ENCODE measurements at regions not wholly inside any gene's neighbourhood (a gene's known extent, or its start where the extent isn't known, plus 50 kb on each side); places are given as distances from the start of the nearest gene placed in this dataset.
A peak's percentile ranks its signal among the peaks of the same experiment; 100 is the strongest.

- TF ChIP-seq, protein P1, sequence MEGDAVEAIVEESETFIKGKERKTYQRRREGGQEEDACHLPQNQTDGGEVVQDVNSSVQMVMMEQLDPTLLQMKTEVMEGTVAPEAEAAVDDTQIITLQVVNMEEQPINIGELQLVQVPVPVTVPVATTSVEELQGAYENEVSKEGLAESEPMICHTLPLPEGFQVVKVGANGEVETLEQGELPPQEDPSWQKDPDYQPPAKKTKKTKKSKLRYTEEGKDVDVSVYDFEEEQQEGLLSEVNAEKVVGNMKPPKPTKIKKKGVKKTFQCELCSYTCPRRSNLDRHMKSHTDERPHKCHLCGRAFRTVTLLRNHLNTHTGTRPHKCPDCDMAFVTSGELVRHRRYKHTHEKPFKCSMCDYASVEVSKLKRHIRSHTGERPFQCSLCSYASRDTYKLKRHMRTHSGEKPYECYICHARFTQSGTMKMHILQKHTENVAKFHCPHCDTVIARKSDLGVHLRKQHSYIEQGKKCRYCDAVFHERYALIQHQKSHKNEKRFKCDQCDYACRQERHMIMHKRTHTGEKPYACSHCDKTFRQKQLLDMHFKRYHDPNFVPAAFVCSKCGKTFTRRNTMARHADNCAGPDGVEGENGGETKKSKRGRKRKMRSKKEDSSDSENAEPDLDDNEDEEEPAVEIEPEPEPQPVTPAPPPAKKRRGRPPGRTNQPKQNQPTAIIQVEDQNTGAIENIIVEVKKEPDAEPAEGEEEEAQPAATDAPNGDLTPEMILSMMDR (conservative IDR thresholded peaks at IDR 0.05): no peak
- H3K9me3 Mint-ChIP-seq: no peaks in the 10 kb centered on the region
- H3K36me3 Mint-ChIP-seq (ENCODE audit: low read depth): no peaks in the 10 kb centered on the region
- DNase-seq (ENCODE audit: low read depth, low spot score): no peak
- no peak overlapping the region for H3K4me3 Mint-ChIP-seq
- peaks cover 5% of the 10 kb centered on the region for H3K4me1 Mint-ChIP-seq
- no peaks in the 10 kb centered on the region for H3K27me3 Mint-ChIP-seq (ENCODE audit: low read depth)
- no peak overlapping the region for H3K27ac Mint-ChIP-seq (ENCODE audit: unreplicated experiment)
Measured at GRCh38 chr5:63128761-63129160, 550.1 kb downstream of the LRRC70 start.

- no peaks in the 10 kb centered on the region for H3K9me3 Mint-ChIP-seq
- no peak for DNase-seq (ENCODE audit: low read depth, low spot score)
- H3K4me3 Mint-ChIP-seq: no peak overlapping the region
- no peak overlapping the region for H3K27ac Mint-ChIP-seq (ENCODE audit: unreplicated experiment)
- TF ChIP-seq, protein P1 (conservative IDR thresholded peaks at IDR 0.05): no peak
- no peaks in the 10 kb centered on the region for H3K36me3 Mint-ChIP-seq (ENCODE audit: low read depth)
- H3K27me3 Mint-ChIP-seq (ENCODE audit: low read depth): no peaks in the 10 kb centered on the region
- peaks cover 5% of the 10 kb centered on the region for H3K4me1 Mint-ChIP-seq
Measured at GRCh38 chr5:63128018-63128417, 549.4 kb downstream of the LRRC70 start.

- Mint-ChIP-seq H3K9me3 (no peaks in the 10 kb centered on the region), H3K4me3 (no peak overlapping the region), H3K27me3 (ENCODE audit: low read depth) (no peaks in the 10 kb centered on the region), H3K27ac (ENCODE audit: unreplicated experiment) (no peak overlapping the region), H3K4me1 (peaks cover 5% of the 10 kb centered on the region), H3K36me3 (ENCODE audit: low read depth) (no peaks in the 10 kb centered on the region)
- TF ChIP-seq, protein P1 (conservative IDR thresholded peaks at IDR 0.05): no peak
- DNase-seq (ENCODE audit: low read depth, low spot score): no peak
Measured at GRCh38 chr5:63127054-63127453, 548.4 kb downstream of the LRRC70 start.

DNA sequence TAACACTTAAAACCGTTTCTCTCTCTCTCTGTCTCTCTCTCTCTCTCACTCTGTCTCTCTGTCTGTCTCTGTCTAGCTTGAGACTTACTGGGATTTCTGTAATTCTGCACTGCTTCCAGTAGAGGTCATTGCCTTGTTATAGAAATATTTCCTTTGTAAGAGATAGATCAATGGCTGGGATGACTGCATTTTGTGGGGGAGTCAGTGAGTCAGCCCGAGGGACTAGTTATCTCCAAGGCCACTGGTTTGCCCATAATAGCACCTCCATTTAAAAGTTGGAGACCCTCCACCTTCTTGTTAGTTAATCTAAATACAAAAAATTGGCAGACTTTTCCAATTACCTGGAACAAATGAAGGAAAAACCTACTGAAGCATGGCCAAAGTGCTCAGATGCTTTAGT lies 547.2 kb downstream of the LRRC70 start:
- Mint-ChIP-seq H3K4me3 (no peak overlapping the region), H3K27me3 (ENCODE audit: low read depth) (no peaks in the 10 kb centered on the region), H3K4me1 (peaks cover 5% of the 10 kb centered on the region), H3K36me3 (ENCODE audit: low read depth) (no peaks in the 10 kb centered on the region), H3K9me3 (no peaks in the 10 kb centered on the region), H3K27ac (ENCODE audit: unreplicated experiment) (no peak overlapping the region)
- TF ChIP-seq, protein P1 (conservative IDR thresholded peaks at IDR 0.05): peak; percentile 55
- no peak for DNase-seq (ENCODE audit: low read depth, low spot score)

DNA sequence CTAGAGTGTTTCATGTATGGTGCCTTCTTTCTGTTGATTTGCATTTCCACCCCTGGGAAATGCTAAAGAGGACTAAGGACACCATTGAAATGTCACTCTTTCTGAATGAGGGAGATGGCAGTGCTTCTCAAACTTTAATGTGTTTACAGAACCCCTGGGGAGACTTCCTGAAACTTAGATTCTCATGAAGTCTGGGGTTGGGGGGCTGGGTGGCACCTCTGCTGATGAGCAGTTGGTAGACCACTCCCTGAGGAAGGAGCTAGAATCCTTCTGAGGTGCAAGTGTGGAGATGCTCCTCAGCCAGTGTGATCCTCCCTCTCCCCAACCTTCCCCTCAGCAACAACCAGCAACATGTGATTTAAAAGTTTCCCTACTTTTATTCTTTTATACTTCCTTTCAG lies 546.8 kb downstream of the LRRC70 start:
- H3K27ac Mint-ChIP-seq (ENCODE audit: unreplicated experiment): no peak overlapping the region
- no peak for DNase-seq (ENCODE audit: low read depth, low spot score)
- TF ChIP-seq, protein P1 (conservative IDR thresholded peaks at IDR 0.05): no peak

DNA sequence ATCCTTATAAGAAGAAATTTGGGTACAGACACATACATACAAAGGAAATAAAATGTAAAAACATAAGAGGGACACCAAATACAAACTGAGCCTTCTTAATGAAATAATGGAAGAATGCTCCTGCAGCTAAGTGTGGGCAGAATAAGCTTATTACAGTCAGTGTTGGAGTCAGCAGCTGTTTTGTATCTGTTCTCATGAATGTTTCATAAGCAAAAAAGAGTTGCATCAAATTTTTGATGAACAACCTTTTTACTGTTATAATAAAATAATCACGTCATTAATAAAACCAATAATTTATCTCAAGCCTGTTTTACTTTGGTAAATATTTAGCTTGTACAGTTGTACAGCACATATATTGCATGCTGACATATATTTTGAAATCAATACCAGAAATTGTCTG lies 545.6 kb downstream of the LRRC70 start:
- TF ChIP-seq, protein P1 (conservative IDR thresholded peaks at IDR 0.05): no peak
- Mint-ChIP-seq H3K27me3 (ENCODE audit: low read depth) (no peaks in the 10 kb centered on the region), H3K4me1 (peaks cover 5% of the 10 kb centered on the region), H3K4me3 (no peak overlapping the region), H3K27ac (ENCODE audit: unreplicated experiment) (no peak overlapping the region), H3K36me3 (ENCODE audit: low read depth) (no peaks in the 10 kb centered on the region), H3K9me3 (no peaks in the 10 kb centered on the region)
- DNase-seq (ENCODE audit: low read depth, low spot score): no peak

More for the DNA sequence above, 546.8 kb downstream of the LRRC70 start:
- Mint-ChIP-seq H3K27me3 (ENCODE audit: low read depth) (no peaks in the 10 kb centered on the region), H3K4me3 (no peak overlapping the region), H3K36me3 (ENCODE audit: low read depth) (no peaks in the 10 kb centered on the region), H3K9me3 (no peaks in the 10 kb centered on the region), H3K4me1 (peaks cover 5% of the 10 kb centered on the region)
